ENCODE measurements at regions not wholly inside any gene's neighbourhood (a gene's known extent, or its start where the extent isn't known, plus 50 kb on each side); places are given as distances from the start of the nearest gene placed in this dataset.

- no peaks in the 10 kb centered on the region for H3K36me3 ChIP-seq (ENCODE audit: insufficient read depth, low read length)
- H2AFZ ChIP-seq (ENCODE audit: low read depth, low read length): no peak overlapping the region
- H3K79me2 ChIP-seq (replicated peaks; ENCODE audit: insufficient read depth, low read length): no peaks in the 10 kb centered on the region
- no peak overlapping the region for H3K4me2 ChIP-seq (ENCODE audit: low read length)
- H4K20me1 ChIP-seq (ENCODE audit: insufficient read depth): no peaks in the 10 kb centered on the region
- H3K4me3 ChIP-seq (ENCODE audit: low read length): no peak overlapping the region
- H3F3A ChIP-seq (ENCODE audit: insufficient read depth, low read length, poor library complexity, severe bottlenecking): no peaks in the 10 kb centered on the region
- TF ChIP-seq SMC3 (conservative IDR thresholded peaks at IDR 0.05; ENCODE audit: poor library complexity) (no peak), EZH2 (IDR thresholded peaks at IDR 0.05; ENCODE audit: borderline replicate concordance, insufficient read depth, low read length, poor library complexity, severe bottlenecking) (no peak), RAD21 (conservative IDR thresholded peaks at IDR 0.05) (no peak), CTCF (IDR thresholded peaks at IDR 0.05; ENCODE audit: poor library complexity, severe bottlenecking) (no peak), REST (IDR thresholded peaks at IDR 0.05; ENCODE audit: borderline replicate concordance) (no peak), EP300 (conservative IDR thresholded peaks at IDR 0.05; ENCODE audit: poor library complexity, severe bottlenecking) (no peak), TAF1 (IDR thresholded peaks at IDR 0.05; ENCODE audit: low read depth) (no peak), POLR2AphosphoS5 (IDR thresholded peaks at IDR 0.05) (no peak), MXI1 (conservative IDR thresholded peaks at IDR 0.05; ENCODE audit: poor library complexity, severe bottlenecking) (no peak)
- no peak overlapping the region for H3K27ac ChIP-seq (ENCODE audit: low read length)
- no peaks in the 10 kb centered on the region for H3K9me2 ChIP-seq (ENCODE audit: insufficient read depth, low read length)
- H3K9me3 ChIP-seq (ENCODE audit: low read length): peaks cover 2% of the 10 kb centered on the region
- H3K27me3 ChIP-seq (ENCODE audit: insufficient read depth, low read depth, low read length): no peaks in the 10 kb centered on the region
- H3K9ac ChIP-seq (ENCODE audit: low read length): no peak overlapping the region
Observed at GRCh38 chr4:133372699-133373098, 223.6 kb downstream of the PCDH10 start.

- H3K79me2 ChIP-seq (replicated peaks; ENCODE audit: insufficient read depth, low read length): no peaks in the 10 kb centered on the region
- H3K36me3 ChIP-seq (ENCODE audit: insufficient read depth, low read length): no peaks in the 10 kb centered on the region
- TF ChIP-seq REST (IDR thresholded peaks at IDR 0.05; ENCODE audit: borderline replicate concordance) (no peak), POLR2AphosphoS5 (IDR thresholded peaks at IDR 0.05) (no peak), EP300 (conservative IDR thresholded peaks at IDR 0.05; ENCODE audit: poor library complexity, severe bottlenecking) (no peak), EZH2 (IDR thresholded peaks at IDR 0.05; ENCODE audit: borderline replicate concordance, insufficient read depth, low read length, poor library complexity, severe bottlenecking) (no peak), MXI1 (conservative IDR thresholded peaks at IDR 0.05; ENCODE audit: poor library complexity, severe bottlenecking) (no peak), TAF1 (IDR thresholded peaks at IDR 0.05; ENCODE audit: low read depth) (no peak), RAD21 (conservative IDR thresholded peaks at IDR 0.05) (no peak), CTCF (IDR thresholded peaks at IDR 0.05; ENCODE audit: poor library complexity, severe bottlenecking) (no peak), SMC3 (conservative IDR thresholded peaks at IDR 0.05; ENCODE audit: poor library complexity) (no peak)
- H3K27me3 ChIP-seq (ENCODE audit: insufficient read depth, low read depth, low read length): no peaks in the 10 kb centered on the region
- no peaks in the 10 kb centered on the region for H4K20me1 ChIP-seq (ENCODE audit: insufficient read depth)
- H3K4me3 ChIP-seq (ENCODE audit: low read length): no peak overlapping the region
- no peak overlapping the region for H3K9ac ChIP-seq (ENCODE audit: low read length)
- H2AFZ ChIP-seq (ENCODE audit: low read depth, low read length): no peak overlapping the region
- no peak overlapping the region for H3K27ac ChIP-seq (ENCODE audit: low read length)
- H3F3A ChIP-seq (ENCODE audit: insufficient read depth, low read length, poor library complexity, severe bottlenecking): no peaks in the 10 kb centered on the region
- no peaks in the 10 kb centered on the region for H3K9me3 ChIP-seq (ENCODE audit: low read length)
- no peaks in the 10 kb centered on the region for H3K9me2 ChIP-seq (ENCODE audit: insufficient read depth, low read length)
- no peak overlapping the region for H3K4me2 ChIP-seq (ENCODE audit: low read length)
Observed at GRCh38 chr4:133355633-133356032, 206.5 kb downstream of the PCDH10 start.

All from neural cell (in vitro differentiated cells).